ENCODE measurements at regions not wholly inside any gene's neighbourhood (a gene's known extent, or its start where the extent isn't known, plus 50 kb on each side); places are given as distances from the start of the nearest gene placed in this dataset.

- Histone ChIP-seq H3K27me3 (replicated peaks; ENCODE audit: insufficient read depth) (no peaks in the 10 kb centered on the region), H3K4me3 (no peak overlapping the region), H3K36me3 (no peaks in the 10 kb centered on the region), H3K27ac (peak overlapping the region; percentile 64 to 72), H3K9me3 (no peaks in the 10 kb centered on the region), H3K4me1 (ENCODE audit: control insufficient read depth in 1 of 2, low read depth in 2 of 2) (peaks cover 0 to 32% of the 10 kb centered on the region in 2 donors)
- no peak for DNase-seq (ENCODE audit: low spot score)
- no peak for ATAC-seq (ENCODE audit: insufficient number of reproducible peaks, low FRiP score, low read depth)
- TF ChIP-seq CTCF (IDR thresholded peaks at IDR 0.05): no peak
Observed at GRCh38 chrX:13479452-13479813, 90.0 kb upstream of the EGFL6 start.

- no peaks in the 10 kb centered on the region for H3K27me3 ChIP-seq (replicated peaks; ENCODE audit: insufficient read depth)
- H3K36me3 ChIP-seq: no peaks in the 10 kb centered on the region
- no peaks in the 10 kb centered on the region for H3K9me3 ChIP-seq
- no peak for TF ChIP-seq CTCF (IDR thresholded peaks at IDR 0.05)
- no peak overlapping the region for H3K4me3 ChIP-seq
- peak overlapping the region; percentile 64 to 72 for H3K27ac ChIP-seq
- peaks cover 0 to 36% of the 10 kb centered on the region in 2 donors for H3K4me1 ChIP-seq (ENCODE audit: control insufficient read depth in 1 of 2, low read depth in 2 of 2)
- no peak for ATAC-seq (ENCODE audit: insufficient number of reproducible peaks, low FRiP score, low read depth)
- no peak for DNase-seq (ENCODE audit: low spot score)
Observed at GRCh38 chrX:13478740-13479451, 90.5 kb upstream of the EGFL6 start.

- Histone ChIP-seq H3K4me3 (no peak overlapping the region), H3K4me1 (ENCODE audit: control insufficient read depth in 1 of 2, low read depth in 2 of 2) (peaks cover 7 to 44% of the 10 kb centered on the region in 2 donors), H3K27ac (no peak overlapping the region), H3K36me3 (no peaks in the 10 kb centered on the region), H3K9me3 (no peaks in the 10 kb centered on the region), H3K27me3 (replicated peaks; ENCODE audit: insufficient read depth) (no peaks in the 10 kb centered on the region)
- DNase-seq (ENCODE audit: low spot score): no peak
- no peak for TF ChIP-seq CTCF (IDR thresholded peaks at IDR 0.05)
- ATAC-seq (ENCODE audit: insufficient number of reproducible peaks, low FRiP score, low read depth): no peak
Observed at GRCh38 chrX:13476384-13476783, 93.0 kb upstream of the EGFL6 start.

- Histone ChIP-seq H3K4me1 (ENCODE audit: control insufficient read depth in 1 of 2, low read depth in 2 of 2) (peaks cover 7 to 37% of the 10 kb centered on the region in 2 donors), H3K36me3 (no peaks in the 10 kb centered on the region), H3K27me3 (replicated peaks; ENCODE audit: insufficient read depth) (no peaks in the 10 kb centered on the region), H3K4me3 (peak overlapping the region; percentile 53), H3K9me3 (no peaks in the 10 kb centered on the region), H3K27ac (peak overlapping the region; percentile 75 to 76)
- no peak for TF ChIP-seq CTCF (IDR thresholded peaks at IDR 0.05)
- DNase-seq (ENCODE audit: low spot score) (no peak), ATAC-seq (ENCODE audit: insufficient number of reproducible peaks, low FRiP score, low read depth) (no peak)
Observed at GRCh38 chrX:13474164-13474516, 95.3 kb upstream of the EGFL6 start.

GRCh38 chrX:13473442-13474163, 95.8 kb upstream of the EGFL6 start:
- ATAC-seq (ENCODE audit: insufficient number of reproducible peaks, low FRiP score, low read depth) (no peak), DNase-seq (ENCODE audit: low spot score) (no peak)
- peak overlapping the region; percentile 75 to 76 for H3K27ac ChIP-seq
- H3K4me3 ChIP-seq: peak overlapping the region; percentile 53
- H3K36me3 ChIP-seq: no peaks in the 10 kb centered on the region
- no peak for TF ChIP-seq CTCF (IDR thresholded peaks at IDR 0.05)
- peaks cover 7 to 32% of the 10 kb centered on the region in 2 donors for H3K4me1 ChIP-seq (ENCODE audit: control insufficient read depth in 1 of 2, low read depth in 2 of 2)
- H3K9me3 ChIP-seq: no peaks in the 10 kb centered on the region
- no peaks in the 10 kb centered on the region for H3K27me3 ChIP-seq (replicated peaks; ENCODE audit: insufficient read depth)
